Thyroid gland (tissue), 4 donors: ENCODE measurements at regions not wholly inside any gene's neighbourhood (a gene's known extent, or its start where the extent isn't known, plus 50 kb on each side); places are given as distances from the start of the nearest gene placed in this dataset.
"Not testable (repeated sequence)": the region's sequence is repeated elsewhere in the genome, so short reads cannot be mapped to it uniquely, and the experiment has no call there.

Source experiments
- DNase-seq, 2 donors: peaks; one replicate each; pipeline ENCODE4 v3.0.0-alpha.2; 2019
- H3K27ac ChIP-seq, 3 donors: fragments of 200-600 bp; sonication (generic); 1 replicate in 2 of 3; 2 replicates in 1 of 3; pipeline ENCODE4 v1.5.1; 2016 to 2019; ENCODE audit warnings: mild to moderate bottlenecking in 1 of 3, moderate library complexity in 1 of 3
- H3K27me3 ChIP-seq: fragments of 200-600 bp; sonication (generic); one replicate; pipeline ENCODE4 v1.5.1; 2019
- H3K36me3 ChIP-seq, 2 donors: fragments of 200-600 bp; sonication (generic); one replicate each; pipeline ENCODE4 v1.5.1; 2016 to 2019
- H3K4me1 ChIP-seq, 2 donors: fragments of 200-600 bp; sonication (generic); one replicate each; pipeline ENCODE4 v1.5.1; 2017 to 2019
- H3K4me3 ChIP-seq, 3 donors: fragments of 200-600 bp; sonication (generic); replicated peaks in 1 of 3; 1 replicate in 2 of 3; 2 replicates in 1 of 3; pipeline ENCODE4 v1.5.1; 2016; ENCODE audit warnings: mild to moderate bottlenecking in 1 of 3
- H3K9me3 ChIP-seq: fragments of 200-600 bp; sonication (generic); one replicate; pipeline ENCODE4 v1.5.1; 2017
- CTCF ChIP-seq, 6 experiments: fragments of 200-600 bp in 3 of 6; fragments of 450-650 bp in 3 of 6; sonication (generic) in 3 of 6; IDR thresholded peaks; one replicate each; pipeline ENCODE4 v1.5.1; 2016 to 2019; ENCODE audit warnings: antibody characterized with exemption in 6 of 6, mild to moderate bottlenecking in 2 of 6, inconsistent platforms in 1 of 6, moderate library complexity in 1 of 6
- POLR2A ChIP-seq, 2 donors: fragments of 450-650 bp; IDR thresholded peaks; one replicate each; pipeline ENCODE4 v1.6.1; 2017; ENCODE audit warnings: antibody characterized with exemption in 2 of 2, mild to moderate bottlenecking in 2 of 2, moderate library complexity in 1 of 2
- WGBS, 2 donors: methylation state at CpG; one replicate each; pipeline ENCODE4 v1.1.5; 2017; 5-methylcytosine and 5-hydroxymethylcytosine counted together
- intact Hi-C: fragments of 100-400 bp; cut with DNase I; formaldehyde crosslinking; loops from one replicate; pipeline ENCODE4 v1.15.1; 2023

GRCh38 chr22:23500508-23501260 lies 79.4 kb downstream of the IGLL1 start:
- 64 to 86% methylated on average over 8 to 13 of the region's 13 CpGs for WGBS, 2 donors
- TF ChIP-seq CTCF (IDR thresholded peaks at IDR 0.05) = no peak
- TF ChIP-seq POLR2A (IDR thresholded peaks at IDR 0.05) = no peak
- no peak overlapping the region for H3K27ac ChIP-seq
- H3K4me3 ChIP-seq = no peak overlapping the region
- intact Hi-C loops = no loop called here
- H3K4me1 ChIP-seq = no peaks in the 10 kb centered on the region
- DNase-seq = no peak
- no peaks in the 10 kb centered on the region for H3K27me3 ChIP-seq
- no peaks in the 10 kb centered on the region for H3K36me3 ChIP-seq
- no peaks in the 10 kb centered on the region for H3K9me3 ChIP-seq

- H3K9me3 ChIP-seq = no peaks in the 10 kb centered on the region
- H3K4me3 ChIP-seq = no peak overlapping the region
- WGBS, 2 donors = 71 to 72% methylated on average over 7 to 8 of the region's 8 CpGs
- H3K27me3 ChIP-seq = no peaks in the 10 kb centered on the region
- H3K36me3 ChIP-seq = no peaks in the 10 kb centered on the region
- TF ChIP-seq CTCF (IDR thresholded peaks at IDR 0.05) (no peak), POLR2A (IDR thresholded peaks at IDR 0.05) (no peak)
- H3K27ac ChIP-seq = no peak overlapping the region
- intact Hi-C loops = no loop called here
- DNase-seq = no peak
- no peaks in the 10 kb centered on the region for H3K4me1 ChIP-seq
Observed at GRCh38 chr22:23499845-23500500, 80.1 kb downstream of the IGLL1 start.

GRCh38 chr22:23498811-23499798 lies 81.0 kb downstream of the IGLL1 start:
- Histone ChIP-seq H3K4me1 (no peaks in the 10 kb centered on the region), H3K4me3 (no peak overlapping the region), H3K27ac (no peak overlapping the region), H3K27me3 (no peaks in the 10 kb centered on the region), H3K9me3 (no peaks in the 10 kb centered on the region), H3K36me3 (no peaks in the 10 kb centered on the region)
- WGBS, 2 donors = 71 to 74% methylated on average over 12 to 15 of the region's 22 CpGs
- DNase-seq = no peak
- intact Hi-C loops = no loop called here
- TF ChIP-seq POLR2A (IDR thresholded peaks at IDR 0.05) = no peak

GRCh38 chr22:23497889-23498288 lies 82.2 kb downstream of the IGLL1 start:
- intact Hi-C loops, H3K27me3 ChIP-seq, H3K4me1 ChIP-seq, H3K27ac ChIP-seq, H3K9me3 ChIP-seq, DNase-seq, H3K36me3 ChIP-seq, H3K4me3 ChIP-seq: not testable (repeated sequence)
- 84 to 90% methylated on average over 6 of the region's 6 CpGs for WGBS, 2 donors

GRCh38 chr22:23497016-23497885 lies 82.8 kb downstream of the IGLL1 start:
- Histone ChIP-seq H3K4me3 (no peak overlapping the region), H3K36me3 (no peaks in the 10 kb centered on the region), H3K4me1 (no peaks in the 10 kb centered on the region), H3K27ac (no peak overlapping the region), H3K27me3 (no peaks in the 10 kb centered on the region), H3K9me3 (no peaks in the 10 kb centered on the region)
- intact Hi-C loops = no loop called here
- no peak for DNase-seq
- no peak for TF ChIP-seq POLR2A (IDR thresholded peaks at IDR 0.05)
- no peak for TF ChIP-seq CTCF (IDR thresholded peaks at IDR 0.05)
- 87 to 93% methylated on average over 6 of the region's 6 CpGs for WGBS, 2 donors
